ENCODE measurements at regions not wholly inside any gene's neighbourhood (a gene's known extent, or its start where the extent isn't known, plus 50 kb on each side); places are given as distances from the start of the nearest gene placed in this dataset.

GRCh38 chr9:7854763-7855162 lies 55.2 kb upstream of the DMAC1 start:
- Mint-ChIP-seq H3K27me3 (no peaks in the 10 kb centered on the region), H3K36me3 (no peaks in the 10 kb centered on the region), H3K4me3 (no peak overlapping the region), H3K27ac (no peak overlapping the region), H3K9me3 (peaks cover 0 to 7% (median 0%) of the 10 kb centered on the region in 7 donors), H3K4me1 (no peaks in the 10 kb centered on the region)
- ATAC-seq (ENCODE audit: low read depth in 2 of 2) (no peak), DNase-seq (no peak)
